ENCODE measurements at regions not wholly inside any gene's neighbourhood (a gene's known extent, or its start where the extent isn't known, plus 50 kb on each side); places are given as distances from the start of the nearest gene placed in this dataset.

- no peak for TF ChIP-seq GATA2 (IDR thresholded peaks at IDR 0.05; ENCODE audit: low read depth, low read length)
- TF ChIP-seq GATA3 (IDR thresholded peaks at IDR 0.05; ENCODE audit: low read depth, low read length) = no peak
These were observed 78.8 kb upstream of the UBL3 start for GRCh38 chr13:29929062-29929847.
